ENCODE measurements at regions not wholly inside any gene's neighbourhood (a gene's known extent, or its start where the extent isn't known, plus 50 kb on each side); places are given as distances from the start of the nearest gene placed in this dataset.

DNA sequence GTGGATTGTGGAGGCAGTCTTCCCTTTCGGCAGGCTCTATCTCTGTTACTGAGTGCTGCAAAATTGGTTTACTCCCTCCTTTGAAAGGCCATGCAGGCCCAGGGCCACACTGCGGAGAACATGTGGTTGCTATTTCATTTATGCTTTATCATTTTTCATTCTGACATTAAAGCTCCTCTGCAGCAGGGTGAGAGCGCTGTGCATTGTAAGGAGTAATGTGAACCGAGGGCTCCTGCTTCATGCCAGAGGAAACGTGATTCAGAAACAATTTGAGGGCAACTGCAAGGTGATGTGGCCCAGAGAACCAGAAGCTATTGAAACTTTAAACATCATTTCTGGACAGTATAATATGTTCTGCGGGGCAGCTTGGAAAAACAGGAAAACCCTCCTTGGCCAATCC lies 341.6 kb upstream of the NT5C1B start:
- no peak for DNase-seq (ENCODE audit: low read depth in 2 of 2)

DNA sequence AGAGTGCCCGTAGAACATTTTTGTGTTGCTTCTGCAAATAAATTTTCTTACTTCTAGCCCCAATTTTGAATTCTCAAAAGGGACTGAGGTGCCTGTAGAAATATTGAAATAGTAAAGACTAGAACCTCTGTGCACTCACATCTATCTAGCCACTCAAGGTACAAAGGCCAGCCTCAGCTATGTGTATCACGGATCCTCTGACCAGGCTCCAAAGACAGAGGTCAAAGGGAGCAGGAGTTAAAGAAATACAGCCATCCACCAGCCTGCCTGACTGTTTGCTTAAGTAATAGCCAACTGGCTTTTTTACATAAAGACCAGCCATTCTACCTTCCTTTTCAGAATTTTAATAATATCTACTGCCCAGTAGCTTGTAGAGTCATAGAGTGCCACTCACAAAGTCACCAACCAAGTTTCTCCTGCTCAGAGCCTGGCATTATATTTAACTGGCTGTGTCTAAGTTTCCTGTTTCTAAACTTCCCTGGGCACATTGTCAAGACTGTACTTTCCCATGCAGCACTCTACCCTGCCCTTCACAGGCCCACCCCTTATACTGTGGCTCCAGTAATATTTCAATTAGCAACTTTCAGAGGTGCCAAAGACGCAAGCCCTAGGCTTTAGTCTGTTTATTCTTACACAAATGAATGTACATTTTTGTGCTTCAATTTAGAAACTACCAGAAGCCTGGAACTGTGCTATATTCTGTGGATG lies 338.3 kb upstream of the NT5C1B start:
- no peak for DNase-seq (ENCODE audit: low read depth in 2 of 2)

DNA sequence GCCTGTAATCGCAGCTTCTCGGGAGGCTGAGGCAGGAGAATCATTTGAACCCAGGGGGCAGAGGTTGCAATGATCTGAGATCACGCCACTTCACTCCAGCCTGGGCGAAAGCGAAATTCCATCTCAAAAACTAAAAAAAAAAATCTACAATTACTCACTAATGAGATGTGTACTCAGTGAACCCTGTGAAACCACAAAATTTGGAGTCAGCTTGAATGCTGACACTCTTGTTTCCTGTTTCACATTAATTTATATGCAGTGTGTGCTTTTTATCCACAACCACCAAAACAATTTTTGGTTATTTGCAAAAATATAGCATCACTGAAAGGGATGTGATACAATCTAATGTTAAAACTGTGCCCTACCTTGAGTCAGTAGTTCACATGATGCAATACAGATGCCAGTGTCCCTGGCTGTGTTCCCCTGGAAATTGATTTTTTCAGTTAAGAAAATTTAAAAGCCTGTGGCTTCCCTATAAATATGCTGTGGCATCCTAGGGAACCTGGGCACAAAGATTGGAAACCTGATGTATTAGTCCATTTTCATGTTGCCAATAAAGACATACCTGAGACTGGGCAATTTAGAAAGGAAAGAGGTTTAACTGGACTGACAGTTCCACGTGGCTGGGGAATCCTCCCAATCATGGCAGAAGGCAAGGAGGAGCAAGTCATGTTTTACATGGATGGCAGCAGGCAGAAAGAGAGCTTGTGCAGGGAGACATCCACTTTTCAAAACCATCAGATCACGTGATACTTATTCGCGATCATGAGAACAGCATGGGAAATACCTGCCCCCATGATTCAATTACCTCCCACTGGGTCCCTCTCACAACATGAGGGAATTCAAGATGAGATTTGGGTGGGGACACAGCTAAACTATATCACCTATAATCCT lies 337.5 kb upstream of the NT5C1B start:
- DNase-seq (ENCODE audit: low read depth in 2 of 2), result no peak

DNA sequence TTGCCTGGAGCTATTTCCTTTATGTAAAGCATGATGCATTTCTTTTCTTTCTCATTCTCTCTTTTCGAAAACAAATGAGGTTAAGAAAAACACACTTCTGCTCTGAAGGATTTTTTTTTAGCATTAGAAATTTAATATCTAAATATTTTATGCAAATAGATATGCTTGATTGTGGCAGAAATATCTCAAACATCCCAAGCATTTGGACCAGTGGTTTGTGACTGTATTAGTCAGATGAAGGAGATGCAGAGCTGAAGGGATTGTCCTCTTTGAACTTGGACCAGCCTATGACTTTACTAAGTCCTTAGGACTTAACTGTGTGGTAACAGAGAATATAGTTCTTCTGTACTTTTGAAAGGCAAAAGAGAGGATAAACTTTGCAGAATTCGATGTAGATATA lies 335.9 kb upstream of the NT5C1B start:
- DNase-seq (ENCODE audit: low read depth in 2 of 2), result no peak

DNA sequence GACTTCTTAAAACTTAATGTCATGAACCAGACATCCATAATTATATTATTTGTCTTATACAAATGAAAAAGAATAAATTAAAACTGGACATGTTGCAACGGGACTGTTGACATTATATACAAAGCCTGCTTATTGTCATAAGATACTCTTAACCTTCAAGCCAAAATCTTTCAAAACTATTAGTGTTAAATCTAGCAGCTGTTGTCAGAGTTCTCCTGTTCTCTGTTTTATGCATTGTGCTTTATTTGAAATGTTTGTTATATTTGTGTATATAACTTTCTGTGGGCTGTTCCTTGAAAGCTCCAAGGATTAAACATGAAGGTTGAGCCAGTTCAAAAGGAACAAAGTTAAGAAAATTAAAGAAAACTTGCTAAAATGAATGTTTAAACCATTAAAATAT lies 335.5 kb upstream of the NT5C1B start:
- DNase-seq (ENCODE audit: low read depth in 2 of 2), result no peak

DNA sequence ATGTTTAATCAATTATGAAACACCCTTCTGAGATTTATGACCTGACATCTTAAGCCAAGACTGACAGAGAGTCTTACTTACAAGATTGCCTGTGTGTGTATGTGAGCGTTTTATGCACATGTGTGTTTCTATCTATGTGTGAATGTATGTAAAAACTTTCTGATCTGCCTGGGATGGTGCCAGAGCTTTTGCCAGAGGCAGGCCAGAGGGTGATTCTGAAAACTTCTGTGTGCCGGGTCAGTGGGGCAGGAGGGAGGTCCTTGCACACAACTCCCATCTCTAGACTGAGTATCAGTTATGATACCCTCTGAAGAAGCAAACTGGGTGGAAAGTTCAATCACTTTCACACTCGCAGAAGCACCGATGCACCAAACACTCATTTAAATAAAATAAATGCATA lies 335.0 kb upstream of the NT5C1B start:
- no peak for DNase-seq (ENCODE audit: low read depth in 2 of 2)

DNA sequence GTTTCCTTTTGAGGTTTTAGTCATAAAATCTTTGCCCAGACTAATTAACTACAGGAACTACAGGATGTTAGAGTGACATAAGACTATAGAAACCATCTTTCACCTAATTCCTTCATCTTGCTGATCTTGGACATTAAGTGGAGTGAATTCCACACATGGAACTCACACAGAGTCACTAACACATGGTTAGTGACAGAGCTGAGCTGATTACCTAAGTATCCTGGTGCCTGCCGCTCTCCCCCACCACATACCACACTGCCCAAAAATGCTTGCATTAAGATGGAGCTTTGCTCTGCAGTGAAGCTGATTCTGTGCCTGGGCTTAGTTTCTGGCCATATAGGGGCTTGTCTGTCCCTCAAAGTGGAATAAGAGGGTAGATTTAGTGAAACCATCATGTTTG lies 332.9 kb upstream of the NT5C1B start:
- no peak for DNase-seq (ENCODE audit: low read depth in 2 of 2)

DNA sequence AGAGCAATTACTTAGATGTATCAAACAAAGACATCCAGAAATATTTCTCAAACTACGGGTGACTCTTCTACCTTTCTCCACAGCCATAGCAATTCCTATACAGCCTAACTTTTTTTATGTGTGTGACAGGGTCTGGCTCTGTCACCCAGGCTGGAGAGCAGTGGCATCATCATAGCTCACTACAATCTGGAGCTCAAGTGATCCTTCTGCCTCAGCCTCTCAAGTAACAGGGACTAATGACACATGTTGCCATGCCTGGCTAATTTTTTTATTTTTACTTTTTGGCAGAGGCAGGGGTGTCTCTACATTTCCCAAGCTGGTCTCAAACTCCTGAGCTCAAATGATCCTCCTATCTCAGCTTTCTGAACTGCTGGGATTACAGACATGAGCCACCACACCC lies 328.9 kb upstream of the NT5C1B start:
- no peak for DNase-seq (ENCODE audit: low read depth in 2 of 2)

DNA sequence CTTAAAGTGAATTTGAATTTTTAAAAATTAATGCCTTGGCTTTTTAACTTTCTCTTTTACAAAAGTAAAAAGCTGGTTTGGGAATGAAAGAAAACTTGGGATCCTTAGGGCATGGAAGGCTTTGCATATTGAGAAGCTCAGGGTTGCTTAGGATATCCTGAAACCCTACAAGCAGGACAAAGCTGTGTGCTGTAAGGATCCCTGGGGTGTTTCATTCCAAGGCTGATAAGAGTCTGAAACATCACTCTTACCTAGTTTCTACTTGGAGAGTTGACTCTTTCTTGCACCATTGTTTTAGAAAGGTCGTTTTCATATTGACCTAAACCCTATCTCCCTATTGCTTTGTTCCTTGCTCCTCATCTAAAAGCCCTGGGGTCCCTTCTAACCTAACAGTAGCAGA lies 325.9 kb upstream of the NT5C1B start:
- no peak for DNase-seq (ENCODE audit: low read depth in 2 of 2)

DNA sequence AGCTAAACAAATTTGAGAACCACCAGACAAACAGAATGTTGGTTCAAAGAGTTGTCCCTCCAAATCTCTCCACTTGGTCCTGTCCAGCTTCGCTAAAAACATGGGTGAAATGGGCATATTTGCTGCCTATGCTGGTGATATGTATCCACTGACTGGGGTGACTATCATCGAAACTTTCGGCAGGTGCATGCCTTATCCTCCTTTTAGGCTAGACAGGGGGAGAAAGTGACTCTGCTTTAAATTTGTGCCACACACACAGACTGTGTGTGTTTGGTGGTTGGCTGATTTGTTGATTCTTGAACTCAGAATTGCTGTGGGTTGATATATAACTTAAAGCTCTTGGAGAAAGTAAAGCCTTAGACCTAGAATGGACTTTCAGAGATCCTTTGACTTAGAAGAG lies 324.1 kb upstream of the NT5C1B start:
- DNase-seq (ENCODE audit: low read depth in 2 of 2), result no peak

DNA sequence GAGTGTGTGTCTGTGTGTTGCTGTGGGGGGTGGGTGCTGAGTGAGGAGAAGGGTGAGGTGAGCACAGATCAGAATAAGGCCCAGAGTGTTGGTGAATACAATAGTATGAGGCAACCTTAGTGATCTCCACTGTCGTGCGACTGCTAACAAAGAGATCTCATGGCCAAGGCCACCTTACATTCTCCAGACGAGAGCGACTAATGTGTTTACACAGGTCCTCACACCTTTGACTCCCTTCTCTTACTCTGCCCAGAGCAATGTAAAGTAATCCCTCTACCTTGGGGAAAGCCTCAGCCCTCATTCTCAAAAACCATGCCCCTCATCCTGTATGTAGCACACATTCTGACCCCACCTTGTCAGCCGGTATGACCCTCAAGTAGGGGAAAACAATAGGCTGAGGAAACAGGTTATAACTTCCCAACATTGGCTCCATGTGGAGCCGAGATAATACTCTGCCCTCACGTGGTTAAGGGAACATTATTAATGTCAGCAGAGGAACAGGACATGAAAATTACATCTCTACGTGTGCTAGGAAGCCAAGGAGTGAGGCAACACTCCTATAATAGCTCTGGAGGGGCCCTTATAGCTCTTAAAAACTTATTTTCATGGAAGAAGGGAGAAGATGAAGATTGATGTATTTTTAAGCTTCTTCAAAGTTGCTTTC lies 323.0 kb upstream of the NT5C1B start:
- no peak for DNase-seq (ENCODE audit: low read depth in 2 of 2)

DNA sequence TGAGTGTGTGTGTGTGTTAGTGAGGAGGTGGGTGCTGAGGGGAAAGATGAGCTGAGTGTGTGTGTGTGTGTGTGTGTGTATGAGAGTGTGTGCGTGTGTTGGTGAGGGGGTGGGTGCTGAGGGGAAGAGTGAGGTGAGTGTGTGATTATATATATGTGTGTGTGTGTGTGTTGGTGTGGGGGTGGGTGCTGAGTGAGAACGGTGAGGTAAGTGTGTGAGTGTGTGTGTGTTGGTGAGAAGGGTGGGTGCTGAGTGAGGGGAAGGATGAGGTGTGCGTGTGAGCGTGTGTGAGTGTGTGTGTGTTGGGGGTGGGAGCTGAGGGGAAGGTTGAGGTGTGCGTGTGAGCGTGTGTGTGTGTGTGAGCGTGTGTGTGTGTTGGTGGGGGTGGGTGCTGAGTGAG lies 322.0 kb upstream of the NT5C1B start:
- no peak for DNase-seq (ENCODE audit: low read depth in 2 of 2)

DNA sequence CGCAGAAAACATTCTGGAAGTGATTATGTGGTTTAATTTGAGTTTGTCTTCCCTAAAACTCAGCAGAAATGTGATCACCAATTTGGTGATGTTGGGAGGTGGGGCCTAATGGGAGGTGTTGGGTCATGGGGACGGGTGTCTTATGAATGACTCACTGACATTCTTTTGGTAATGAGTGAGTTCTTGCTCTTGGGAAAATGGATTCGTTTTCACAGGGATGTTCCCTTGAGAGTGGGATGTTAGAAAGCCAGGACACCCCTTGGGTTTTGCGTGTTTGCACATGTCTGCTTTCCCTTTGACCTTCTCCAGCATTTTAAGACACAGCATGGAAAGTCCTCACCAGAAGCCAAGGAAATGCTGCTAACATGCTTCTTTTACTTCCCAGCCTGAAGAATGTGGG lies 321.5 kb upstream of the NT5C1B start:
- no peak for DNase-seq (ENCODE audit: low read depth in 2 of 2)

DNA sequence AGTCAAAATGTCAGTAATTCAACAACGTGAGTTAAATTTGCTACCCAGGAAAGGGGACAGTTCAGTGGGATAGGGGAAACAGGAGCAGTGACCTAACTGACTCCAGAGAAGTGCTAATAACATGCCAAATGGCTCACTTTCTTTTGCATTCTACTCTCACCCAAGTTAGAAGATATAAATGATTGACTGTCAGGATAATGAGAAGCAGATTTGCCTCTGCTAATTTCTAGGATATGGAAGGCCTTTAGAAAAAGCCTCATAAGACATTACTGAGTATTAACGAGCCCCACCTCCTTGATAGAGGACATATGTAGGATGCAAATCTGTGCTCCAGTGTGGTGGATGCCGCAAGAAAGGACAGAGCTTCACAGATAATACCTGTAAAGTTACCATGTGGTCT lies 318.6 kb upstream of the NT5C1B start:
- no peak for DNase-seq (ENCODE audit: low read depth in 2 of 2)

DNA sequence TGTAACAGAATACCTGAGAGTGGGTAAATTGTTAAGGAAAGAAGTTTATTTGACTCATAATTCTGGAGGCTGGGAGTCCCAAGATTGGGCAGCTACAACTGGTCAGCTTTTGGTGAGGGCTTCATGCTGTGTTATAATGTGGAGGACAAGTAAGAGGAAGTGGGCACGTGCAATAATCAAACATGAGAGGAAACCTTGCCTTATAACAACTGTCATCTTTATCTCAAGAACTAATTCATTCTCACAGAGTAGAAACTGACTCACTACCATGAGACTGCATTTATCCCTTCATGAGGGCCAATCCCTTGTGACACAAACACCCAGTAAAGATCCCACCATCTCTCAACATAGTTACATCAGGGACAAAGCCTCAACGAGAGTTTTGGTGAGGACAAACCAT lies 318.1 kb upstream of the NT5C1B start:
- DNase-seq (ENCODE audit: low read depth in 2 of 2), result no peak

DNA sequence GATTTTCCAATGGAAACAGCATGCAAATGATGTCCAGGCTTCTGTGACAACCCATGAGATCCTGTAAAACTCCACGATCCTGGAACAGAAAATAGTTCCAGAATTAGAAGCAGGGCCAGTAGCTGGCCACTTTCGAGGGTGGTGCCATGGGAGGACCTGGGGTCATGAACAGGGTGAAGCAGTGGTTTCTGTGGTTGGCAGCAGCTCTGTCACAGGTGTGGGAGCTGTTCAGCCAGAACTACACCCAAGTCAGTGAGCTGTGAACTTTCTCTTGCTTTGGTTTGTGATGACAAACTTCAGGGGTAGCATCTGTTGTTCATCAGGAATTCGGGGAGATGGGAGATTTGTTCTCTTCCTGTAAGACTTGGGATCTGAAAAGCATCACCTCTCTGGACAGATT lies 314.4 kb upstream of the NT5C1B start:
- DNase-seq (ENCODE audit: low read depth in 2 of 2), result no peak

DNA sequence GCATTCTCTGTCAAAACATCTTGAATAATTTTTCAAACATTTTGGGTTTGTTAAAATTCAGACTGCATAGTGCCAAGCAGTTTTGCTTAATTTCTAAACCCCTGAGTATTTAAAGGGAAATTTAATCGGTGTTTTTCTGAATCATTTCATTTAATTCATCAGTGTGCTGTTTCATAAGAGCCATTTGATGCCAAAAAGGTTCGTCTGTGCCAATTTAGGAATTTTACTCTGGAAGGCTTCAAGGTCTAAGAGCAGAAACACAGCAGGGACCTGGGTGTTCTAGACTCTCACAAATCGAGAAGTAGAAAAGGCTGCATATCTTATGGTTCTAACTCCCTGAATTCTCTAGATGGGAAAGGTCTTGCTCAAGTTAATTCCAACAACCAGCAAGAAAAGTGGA lies 311.9 kb upstream of the NT5C1B start:
- no peak for DNase-seq (ENCODE audit: low read depth in 2 of 2)

DNA sequence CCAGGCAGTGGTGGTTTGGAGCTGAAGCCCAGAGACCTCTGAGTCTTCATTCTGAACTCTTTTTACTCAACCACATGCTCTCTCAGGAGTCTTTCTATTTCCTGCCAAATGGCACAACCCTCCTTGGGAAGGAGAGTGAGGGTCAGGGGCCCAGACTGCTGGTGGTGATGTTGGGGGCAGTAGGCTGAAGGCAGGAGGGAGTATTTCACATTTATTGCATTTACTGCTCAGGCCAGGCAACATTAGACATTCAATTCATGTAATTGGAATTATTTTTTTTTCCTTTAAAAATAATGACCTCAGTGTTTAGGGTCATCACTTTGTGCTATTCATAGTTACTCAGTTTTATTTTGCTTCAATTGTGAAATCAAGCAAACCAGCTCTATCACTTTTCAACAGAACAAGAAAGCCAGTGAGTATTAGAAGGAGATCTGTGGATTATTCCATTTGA lies 311.3 kb upstream of the NT5C1B start:
- DNase-seq (ENCODE audit: low read depth in 2 of 2), result no peak

DNA sequence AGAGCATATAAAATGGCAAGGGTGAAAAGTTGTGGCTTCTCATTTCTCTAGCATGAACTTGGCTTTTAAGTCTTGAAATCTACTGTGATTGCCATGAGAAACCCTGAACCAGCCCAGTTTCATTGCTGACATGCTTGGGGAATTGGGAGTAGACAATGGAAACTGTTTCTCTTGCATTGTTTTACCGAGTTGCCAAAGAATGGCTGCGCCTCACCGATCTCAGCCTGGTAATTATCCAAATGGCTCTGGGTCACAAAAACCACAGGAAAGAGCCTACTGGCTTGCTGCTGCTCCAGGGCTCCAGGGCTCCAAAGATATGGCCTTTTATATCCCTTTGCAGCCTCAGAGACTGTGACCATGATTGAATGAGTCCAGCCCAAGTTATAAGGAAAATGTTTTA lies 310.4 kb upstream of the NT5C1B start:
- DNase-seq (ENCODE audit: low read depth in 2 of 2), result no peak

DNA sequence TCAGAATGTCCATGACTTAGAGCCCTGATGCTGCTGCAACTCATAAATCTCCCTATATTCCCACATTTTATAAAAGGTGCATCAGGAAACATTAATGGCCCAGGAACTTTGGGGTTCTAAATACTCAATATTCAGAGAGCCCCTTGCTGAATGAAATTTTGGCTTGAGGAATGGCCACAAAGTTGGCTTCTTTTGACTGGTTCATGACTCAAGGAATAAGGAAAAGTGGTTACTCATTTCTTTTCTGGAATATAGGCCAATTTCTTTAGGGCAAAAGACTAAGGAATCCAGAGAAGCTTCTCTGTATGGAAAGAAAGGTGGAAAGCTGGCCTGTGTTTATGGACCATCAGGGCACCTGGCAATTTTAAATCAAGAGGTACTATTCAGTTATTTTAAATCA lies 308.9 kb upstream of the NT5C1B start:
- no peak for DNase-seq (ENCODE audit: low read depth in 2 of 2)

DNA sequence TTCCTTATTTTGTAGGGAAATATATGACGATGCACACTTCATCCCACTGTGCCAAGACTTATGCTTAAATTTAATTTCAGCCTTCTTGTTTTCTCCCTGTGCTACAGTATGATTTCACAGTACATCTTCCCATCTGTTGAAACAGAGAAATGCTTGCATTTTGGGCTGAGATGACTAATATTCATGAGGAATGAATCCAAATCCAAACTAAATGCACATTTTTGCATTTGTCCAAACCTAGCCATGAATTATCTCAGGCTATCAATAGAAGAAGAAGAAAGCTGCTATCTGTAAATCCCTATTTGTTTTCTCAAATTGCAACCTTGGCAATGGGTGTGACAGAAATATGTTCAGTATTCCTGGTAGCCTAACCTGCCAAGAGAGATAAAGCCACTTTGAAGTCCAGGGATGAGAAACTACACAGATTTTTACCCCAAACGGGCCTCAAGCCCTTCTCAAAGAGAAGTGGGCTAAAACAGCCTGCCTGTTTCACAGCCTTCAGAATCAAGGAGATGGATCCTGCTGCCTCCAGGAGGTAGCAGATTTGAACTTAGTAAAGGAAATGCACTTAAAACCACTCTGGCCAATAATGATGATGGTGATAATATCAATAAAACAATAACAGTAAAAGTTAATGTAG lies 306.9 kb upstream of the NT5C1B start:
- DNase-seq (ENCODE audit: low read depth in 2 of 2), result no peak

DNA sequence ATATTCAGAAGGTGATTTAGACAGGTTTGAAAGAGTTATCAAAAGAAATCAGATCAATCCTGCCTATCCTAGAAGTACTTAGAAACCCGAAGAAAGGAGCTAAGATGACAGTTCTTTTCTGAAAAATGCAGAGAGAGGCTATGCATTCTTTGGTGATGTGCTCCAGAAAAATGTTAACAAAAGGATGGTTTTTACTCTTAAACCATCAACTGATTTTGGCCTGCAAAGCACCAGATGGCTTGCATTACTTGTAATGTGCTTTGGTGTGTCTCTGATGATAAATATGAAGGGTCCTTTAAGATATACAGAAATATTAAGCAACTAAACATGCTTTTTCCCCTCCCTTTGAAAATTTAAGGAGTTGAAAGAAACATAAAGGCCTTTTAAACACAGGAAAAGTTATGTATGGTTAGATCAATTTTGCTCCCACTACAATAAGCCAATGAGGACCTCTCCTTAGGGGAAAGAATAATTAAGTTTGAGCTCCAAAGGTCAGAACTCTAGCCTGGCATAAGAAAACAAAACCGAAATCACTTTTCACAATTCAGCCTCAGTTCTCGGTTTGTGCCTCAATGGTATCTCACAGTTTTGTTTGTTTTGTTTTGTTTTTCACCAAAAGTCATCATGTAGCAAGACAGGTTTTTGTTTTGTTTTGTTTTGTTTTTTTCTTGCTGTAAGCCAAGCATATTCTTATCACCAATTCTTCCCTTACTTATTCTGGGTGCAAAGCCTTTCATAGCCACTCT lies 302.4 kb upstream of the NT5C1B start:
- no peak for DNase-seq (ENCODE audit: low read depth in 2 of 2)

Data from stimulated activated CD8-positive, alpha-beta memory T cell treated with anti-CD3 and anti-CD28 coated beads, Interleukin-15, amount 100 ng/mL, for 48 hours (primary cell).